Uterus (tissue), 3 donors: ENCODE measurements at regions not wholly inside any gene's neighbourhood (a gene's known extent, or its start where the extent isn't known, plus 50 kb on each side); places are given as distances from the start of the nearest gene placed in this dataset.
"Not testable (repeated sequence)": the region's sequence is repeated elsewhere in the genome, so short reads cannot be mapped to it uniquely, and the experiment has no call there.

Experiments
- DNase-seq, 2 donors: peaks; one replicate each; pipeline ENCODE4 v3.0.0-alpha.2; 2019 to 2020
- H3K27ac ChIP-seq, 2 donors: fragments of 200-600 bp; sonication (generic); 1 replicate in 1 of 2; 2 replicates in 1 of 2; pipeline ENCODE4 v1.5.1; 2016 to 2018
- H3K27me3 ChIP-seq, 2 donors: fragments of 200-600 bp; sonication (generic); one replicate each; pipeline ENCODE4 v1.5.1; 2018 to 2019; ENCODE audit warnings: control low read depth in 1 of 2
- H3K36me3 ChIP-seq, 2 donors: fragments of 200-600 bp; sonication (generic); one replicate each; pipeline ENCODE4 v1.5.1; 2019; ENCODE audit warnings: control low read depth in 1 of 2
- H3K4me1 ChIP-seq, 2 donors: fragments of 200-600 bp; sonication (generic); one replicate each; pipeline ENCODE4 v1.5.1; 2018 to 2019; ENCODE audit warnings: control low read depth in 1 of 2
- H3K4me3 ChIP-seq, 2 donors: fragments of 200-600 bp; sonication (generic); 1 replicate in 1 of 2; 2 replicates in 1 of 2; pipeline ENCODE4 v1.5.1; 2018 to 2019; ENCODE audit warnings: mild to moderate bottlenecking in 1 of 2
- H3K9me3 ChIP-seq, 2 donors: fragments of 200-600 bp; sonication (generic); one replicate each; pipeline ENCODE4 v1.5.1; 2019; ENCODE audit warnings: control low read depth in 1 of 2
- CTCF ChIP-seq, 4 experiments: fragments of 200-600 bp in 2 of 4; fragments of 450-650 bp in 2 of 4; sonication (generic) in 2 of 4; IDR thresholded peaks; one replicate each; pipeline ENCODE4 v1.5.1; 2016 to 2019; ENCODE audit warnings: antibody characterized with exemption in 4 of 4, mild to moderate bottlenecking in 2 of 4, moderate library complexity in 1 of 4
- POLR2A ChIP-seq, 2 donors: fragments of 450-650 bp; IDR thresholded peaks; one replicate each; pipeline ENCODE4 v1.6.1; 2016; ENCODE audit warnings: antibody characterized with exemption in 2 of 2, mild to moderate bottlenecking in 1 of 2, moderate library complexity in 1 of 2
- intact Hi-C: fragments of 100-400 bp; cut with DNase I; formaldehyde crosslinking; loops from one replicate; pipeline ENCODE4 v1.15.1; 2023; ENCODE audit warnings: low total_unique reads
- donor health status: DM: yes; HTN: yes; CAD: no.

GRCh38 chr14:25375639-25376038 is 325.7 kb upstream of the STXBP6 start:
- Histone ChIP-seq H3K4me1 (no peaks in the 10 kb centered on the region), H3K9me3 (no peaks in the 10 kb centered on the region), H3K36me3 (no peaks in the 10 kb centered on the region), H3K4me3 (no peak overlapping the region), H3K27me3 (no peaks in the 10 kb centered on the region), H3K27ac (no peak overlapping the region)
- TF ChIP-seq POLR2A (IDR thresholded peaks at IDR 0.05) = no peak
- TF ChIP-seq CTCF (IDR thresholded peaks at IDR 0.05) = no peak
- intact Hi-C loops = no loop called here
- DNase-seq = no peak

GRCh38 chr14:25371068-25371467 is 321.1 kb upstream of the STXBP6 start:
- Histone ChIP-seq H3K27ac (no peak overlapping the region), H3K4me1 (no peaks in the 10 kb centered on the region), H3K9me3 (no peaks in the 10 kb centered on the region), H3K4me3 (no peak overlapping the region), H3K36me3 (no peaks in the 10 kb centered on the region), H3K27me3 (no peaks in the 10 kb centered on the region)
- intact Hi-C loops = no loop called here
- TF ChIP-seq POLR2A (IDR thresholded peaks at IDR 0.05) (no peak), CTCF (IDR thresholded peaks at IDR 0.05) (no peak)
- no peak for DNase-seq

- H3K9me3 ChIP-seq, H3K27me3 ChIP-seq, intact Hi-C loops, H3K27ac ChIP-seq, DNase-seq, H3K36me3 ChIP-seq, H3K4me1 ChIP-seq, H3K4me3 ChIP-seq: not testable (repeated sequence)
These were observed 320.1 kb upstream of the STXBP6 start for GRCh38 chr14:25370057-25370456.

- Histone ChIP-seq H3K27me3 (no peaks in the 10 kb centered on the region), H3K36me3 (no peaks in the 10 kb centered on the region), H3K4me1 (no peaks in the 10 kb centered on the region), H3K27ac (no peak overlapping the region), H3K4me3 (no peak overlapping the region), H3K9me3 (no peaks in the 10 kb centered on the region)
- intact Hi-C loops = no loop called here
- no peak for DNase-seq
- TF ChIP-seq CTCF (IDR thresholded peaks at IDR 0.05) = no peak
- TF ChIP-seq POLR2A (IDR thresholded peaks at IDR 0.05) = no peak
These were observed 308.4 kb upstream of the STXBP6 start for GRCh38 chr14:25358330-25358729.

- H3K9me3 ChIP-seq = no peaks in the 10 kb centered on the region
- no peaks in the 10 kb centered on the region for H3K36me3 ChIP-seq
- DNase-seq = no peak
- no peak overlapping the region for H3K4me3 ChIP-seq
- TF ChIP-seq CTCF (IDR thresholded peaks at IDR 0.05) (no peak), POLR2A (IDR thresholded peaks at IDR 0.05) (no peak)
- H3K4me1 ChIP-seq = no peaks in the 10 kb centered on the region
- H3K27ac ChIP-seq = no peak overlapping the region
- H3K27me3 ChIP-seq = no peaks in the 10 kb centered on the region
- intact Hi-C loops = no loop called here
These were observed 301.3 kb upstream of the STXBP6 start for GRCh38 chr14:25351269-25351668.

GRCh38 chr14:25350802-25351201 is 300.9 kb upstream of the STXBP6 start:
- TF ChIP-seq CTCF (IDR thresholded peaks at IDR 0.05) = no peak
- no peak for TF ChIP-seq POLR2A (IDR thresholded peaks at IDR 0.05)
- peak in 1 of 2 donors; percentile 19 for DNase-seq
- intact Hi-C loops = no loop called here
- Histone ChIP-seq H3K27ac (no peak overlapping the region), H3K4me3 (no peak overlapping the region), H3K9me3 (no peaks in the 10 kb centered on the region), H3K27me3 (no peaks in the 10 kb centered on the region), H3K4me1 (no peaks in the 10 kb centered on the region), H3K36me3 (no peaks in the 10 kb centered on the region)
